RWPE2 (cell line): ENCODE measurements at regions not wholly inside any gene's neighbourhood (a gene's known extent, or its start where the extent isn't known, plus 50 kb on each side); places are given as distances from the start of the nearest gene placed in this dataset.

ENCODE experiments used
- ATAC-seq: fragments of 200-7000 bp; cut with Tn5 transposase; 3 replicates; pipeline ENCODE4 v1.9.1; 2021; ENCODE audit warnings: low read depth
- DNase-seq: peaks from one replicate; pipeline ENCODE4 v3.0.0-alpha.2; 2020; ENCODE audit warnings: low spot score
- H3K27ac ChIP-seq: fragments of 450-650 bp; 2 replicates; pipeline ENCODE4 v1.5.1; 2017; ENCODE audit warnings: mild to moderate bottlenecking; ENCODE audit not compliant: poor library complexity, severe bottlenecking
- H3K27me3 ChIP-seq: fragments of 250-450 bp; sonication (Bioruptor Pico); 2 replicates; pipeline ENCODE4 v1.5.1; 2021; ENCODE audit warnings: mild to moderate bottlenecking, moderate library complexity; ENCODE audit not compliant: insufficient read depth, poor library complexity, severe bottlenecking
- H3K36me3 ChIP-seq: fragments of 250-450 bp; sonication (Bioruptor Pico); 2 replicates; pipeline ENCODE4 v1.5.1; 2020; ENCODE audit warnings: low read depth, mild to moderate bottlenecking, moderate library complexity
- H3K4me1 ChIP-seq: fragments of 250-450 bp; sonication (Bioruptor Pico); 2 replicates; pipeline ENCODE4 v1.5.1; 2021; ENCODE audit warnings: mild to moderate bottlenecking, moderate library complexity; ENCODE audit not compliant: insufficient read depth, poor library complexity, severe bottlenecking
- H3K4me3 ChIP-seq: fragments of 250-450 bp; sonication (Bioruptor Pico); 2 replicates; pipeline ENCODE4 v1.5.1; 2021; ENCODE audit warnings: mild to moderate bottlenecking, moderate library complexity; ENCODE audit not compliant: severe bottlenecking
- H3K9me3 ChIP-seq: fragments of 250-450 bp; sonication (Bioruptor Pico); 2 replicates; pipeline ENCODE4 v1.5.1; 2021; ENCODE audit warnings: mild to moderate bottlenecking, moderate library complexity; ENCODE audit not compliant: severe bottlenecking
- CTCF ChIP-seq: fragments of 450-650 bp; IDR thresholded peaks from one replicate; pipeline ENCODE4 v1.5.1; 2017; ENCODE audit warnings: mild to moderate bottlenecking, moderate library complexity; ENCODE audit not compliant: poor library complexity, severe bottlenecking

- Histone ChIP-seq H3K27me3 (no peaks in the 10 kb centered on the region), H3K36me3 (no peaks in the 10 kb centered on the region), H3K4me1 (no peaks in the 10 kb centered on the region), H3K27ac (no peak overlapping the region), H3K9me3 (no peaks in the 10 kb centered on the region), H3K4me3 (no peak overlapping the region)
- DNase-seq (no peak), ATAC-seq (no peak)
- TF ChIP-seq CTCF: no peak
These were observed 105.8 kb upstream of the MYCN start for GRCh38 chr2:15834381-15835031.

- H3K36me3 ChIP-seq: no peaks in the 10 kb centered on the region
- no peaks in the 10 kb centered on the region for H3K9me3 ChIP-seq
- no peak overlapping the region for H3K27ac ChIP-seq
- no peaks in the 10 kb centered on the region for H3K27me3 ChIP-seq
- no peaks in the 10 kb centered on the region for H3K4me1 ChIP-seq
- H3K4me3 ChIP-seq: no peak overlapping the region
- DNase-seq (no peak), ATAC-seq (no peak)
- no peak for TF ChIP-seq CTCF
These were observed 104.2 kb upstream of the MYCN start for GRCh38 chr2:15835991-15836688.

- Histone ChIP-seq H3K9me3 (no peaks in the 10 kb centered on the region), H3K27me3 (no peaks in the 10 kb centered on the region), H3K36me3 (no peaks in the 10 kb centered on the region), H3K27ac (no peak overlapping the region), H3K4me1 (no peaks in the 10 kb centered on the region), H3K4me3 (no peak overlapping the region)
- DNase-seq (no peak), ATAC-seq (no peak)
- TF ChIP-seq CTCF: no peak
These were observed 103.4 kb upstream of the MYCN start for GRCh38 chr2:15836689-15837610.

- Histone ChIP-seq H3K27ac (no peak overlapping the region), H3K36me3 (no peaks in the 10 kb centered on the region), H3K27me3 (no peaks in the 10 kb centered on the region), H3K9me3 (no peaks in the 10 kb centered on the region), H3K4me3 (no peak overlapping the region), H3K4me1 (no peaks in the 10 kb centered on the region)
- ATAC-seq: no peak
- no peak for TF ChIP-seq CTCF
- no peak for DNase-seq
These were observed 101.8 kb upstream of the MYCN start for GRCh38 chr2:15838481-15839090.
